Psoas muscle (tissue), 7 donors: ENCODE measurements at regions not wholly inside any gene's neighbourhood (a gene's known extent, or its start where the extent isn't known, plus 50 kb on each side); places are given as distances from the start of the nearest gene placed in this dataset.
"Not testable (repeated sequence)": the region's sequence is repeated elsewhere in the genome, so short reads cannot be mapped to it uniquely, and the experiment has no call there.

Experiments
- ATAC-seq, 4 donors: fragments of 200-7000 bp; cut with Tn5 transposase; one replicate each; pipeline ENCODE4 v1.9.1; 2020; ENCODE audit warnings: moderate library complexity in 3 of 4, mild to moderate bottlenecking in 2 of 4
- DNase-seq, 2 donors: peaks; one replicate each; pipeline ENCODE4 v3.0.0-alpha.2; 2020
- H3K27ac ChIP-seq: fragments of 200-600 bp; one replicate; pipeline ENCODE4 v1.8.0; 2022
- H3K27me3 ChIP-seq, 3 donors: fragments of 200-600 bp in 1 of 3; one replicate each; pipeline versions ENCODE4 v1.6.1 to v1.8.0; 2013 to 2022; ENCODE audit warnings: low read length in 2 of 3, mild to moderate bottlenecking in 2 of 3, moderate library complexity in 1 of 3; ENCODE audit not compliant: insufficient read depth in 3 of 3
- H3K36me3 ChIP-seq, 2 donors: fragments of 200-600 bp in 1 of 2; one replicate each; pipeline versions ENCODE4 v1.6.1 to v1.8.0; 2013 to 2022; ENCODE audit warnings: low read depth in 1 of 2, mild to moderate bottlenecking in 1 of 2, moderate library complexity in 1 of 2; ENCODE audit not compliant: insufficient read depth in 1 of 2
- H3K4me1 ChIP-seq: fragments of 200-600 bp; one replicate; pipeline ENCODE4 v1.8.0; 2022
- H3K4me3 ChIP-seq: fragments of 200-600 bp; one replicate; pipeline ENCODE4 v1.8.0; 2022; ENCODE audit warnings: mild to moderate bottlenecking
- H3K9me3 ChIP-seq: fragments of 200-600 bp; one replicate; pipeline ENCODE4 v1.8.0; 2022
- CTCF ChIP-seq: fragments of 200-600 bp; IDR thresholded peaks from one replicate; pipeline ENCODE4 v1.8.0; 2022; ENCODE audit warnings: antibody characterized with exemption
- WGBS, 3 donors: extraction: QIAGEN DNeasy Blood & Tissue Kit; methylation state at CpG; one replicate each; pipeline versions ENCODE4 v1.1.6 to v1.1.7; 2013; 5-methylcytosine and 5-hydroxymethylcytosine counted together
- intact Hi-C, 2 donors: fragments of 100-400 bp; cut with DNase I; formaldehyde crosslinking; loops; one replicate each; pipeline versions ENCODE4 v1.11.0 to v1.14.2; 2022
- donor health status: healthy with polysubstance abuse.
- donor health status: DM: no; HTN: no; CAD: no; lungs with moderate emphysema.
- donor health status: Bipolar disorder and iron deficiency.
- donor health status: healthy.
- donor health status: DM: yes; HTN: yes; CAD: no.
- donor health status: DM: no; HTN: no; CAD: no.
- donor health status: DM: yes; HTN: yes; CAD: no.

GRCh38 chr10:3654980-3655379, 130.0 kb downstream of the KLF6 start:
- H3K27me3 ChIP-seq, result no peaks in the 10 kb centered on the region
- H3K27ac ChIP-seq, result no peak overlapping the region
- no peak overlapping the region for H3K4me3 ChIP-seq
- H3K36me3 ChIP-seq, result no peaks in the 10 kb centered on the region
- WGBS, 3 donors, result 57 to 87% (median 63%) methylated on average over 1 of the region's 1 CpG
- TF ChIP-seq CTCF, result no peak
- DNase-seq, result no peak
- intact Hi-C loops, result no loop called here
- no peak for ATAC-seq
- no peaks in the 10 kb centered on the region for H3K9me3 ChIP-seq
- H3K4me1 ChIP-seq, result no peaks in the 10 kb centered on the region

DNA sequence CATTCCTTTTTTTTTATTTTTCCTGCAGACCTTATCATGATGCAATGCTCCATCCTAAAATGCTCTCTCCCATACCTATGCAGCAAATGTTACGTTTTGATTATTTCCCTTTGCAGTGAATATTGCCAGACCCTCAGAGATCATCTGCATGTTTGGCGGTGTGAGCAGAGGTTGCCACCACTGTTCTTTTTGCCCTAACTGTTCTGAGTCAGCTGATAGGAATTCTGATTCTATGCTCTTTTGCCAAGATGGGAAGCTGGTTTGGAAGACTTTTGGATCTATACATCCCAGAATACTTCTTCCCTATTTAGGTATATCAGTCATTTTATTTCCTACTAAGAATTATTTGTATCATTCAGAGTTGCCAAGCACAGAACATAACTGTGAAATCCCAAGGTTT, 130.5 kb downstream of the KLF6 start:
- H3K27me3 ChIP-seq, result no peaks in the 10 kb centered on the region
- H3K9me3 ChIP-seq, result no peaks in the 10 kb centered on the region
- no peak for TF ChIP-seq CTCF
- no peak overlapping the region for H3K27ac ChIP-seq
- no peak overlapping the region for H3K4me3 ChIP-seq
- ATAC-seq, result no peak
- no peaks in the 10 kb centered on the region for H3K4me1 ChIP-seq
- intact Hi-C loops, result no loop called here
- no peak for DNase-seq
- WGBS, 3 donors, result 67 to 81% (median 71%) methylated on average over 2 of the region's 2 CpGs
- H3K36me3 ChIP-seq, result no peaks in the 10 kb centered on the region

DNA sequence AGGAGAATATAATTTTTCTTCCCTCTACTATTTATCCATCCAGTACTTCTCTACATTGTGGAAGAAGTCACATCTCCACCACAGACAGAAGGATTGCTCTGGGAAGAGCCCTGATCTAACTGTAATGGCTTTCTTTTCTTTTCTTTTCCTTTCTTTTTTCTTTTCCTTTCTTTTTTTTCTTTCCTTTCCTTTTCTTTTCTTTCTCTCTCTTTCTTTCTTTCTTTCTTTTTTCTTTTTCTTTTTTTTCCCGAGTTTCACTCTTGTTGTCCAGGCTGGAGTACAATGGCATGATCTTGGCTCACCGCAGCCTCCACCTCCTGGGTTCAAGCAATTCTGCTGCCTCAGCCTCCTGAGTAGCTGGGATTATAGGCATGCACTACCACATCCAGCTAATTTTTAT, 131.7 kb downstream of the KLF6 start:
- DNase-seq, H3K36me3 ChIP-seq, H3K27me3 ChIP-seq, H3K9me3 ChIP-seq, H3K27ac ChIP-seq, intact Hi-C loops, ATAC-seq, H3K4me1 ChIP-seq: not testable (repeated sequence)
- H3K4me3 ChIP-seq, result peak overlapping the region; percentile 45
- 71 to 96% (median 82%) methylated on average over 2 of the region's 2 CpGs for WGBS, 3 donors

GRCh38 chr10:3652886-3653285, 132.1 kb downstream of the KLF6 start:
- peak overlapping the region; percentile 45 for H3K4me3 ChIP-seq
- no peak for TF ChIP-seq CTCF
- no peaks in the 10 kb centered on the region for H3K36me3 ChIP-seq
- WGBS, 3 donors, result 17 to 34% (median 19%) methylated on average over 13 of the region's 13 CpGs
- intact Hi-C loops, result no loop called here
- ATAC-seq, result peak in 3 of 4 donors; percentile 46 to 56 (median 53)
- H3K27ac ChIP-seq, result no peak overlapping the region
- DNase-seq, result no peak
- no peaks in the 10 kb centered on the region for H3K9me3 ChIP-seq
- no peaks in the 10 kb centered on the region for H3K4me1 ChIP-seq
- no peaks in the 10 kb centered on the region for H3K27me3 ChIP-seq

DNA sequence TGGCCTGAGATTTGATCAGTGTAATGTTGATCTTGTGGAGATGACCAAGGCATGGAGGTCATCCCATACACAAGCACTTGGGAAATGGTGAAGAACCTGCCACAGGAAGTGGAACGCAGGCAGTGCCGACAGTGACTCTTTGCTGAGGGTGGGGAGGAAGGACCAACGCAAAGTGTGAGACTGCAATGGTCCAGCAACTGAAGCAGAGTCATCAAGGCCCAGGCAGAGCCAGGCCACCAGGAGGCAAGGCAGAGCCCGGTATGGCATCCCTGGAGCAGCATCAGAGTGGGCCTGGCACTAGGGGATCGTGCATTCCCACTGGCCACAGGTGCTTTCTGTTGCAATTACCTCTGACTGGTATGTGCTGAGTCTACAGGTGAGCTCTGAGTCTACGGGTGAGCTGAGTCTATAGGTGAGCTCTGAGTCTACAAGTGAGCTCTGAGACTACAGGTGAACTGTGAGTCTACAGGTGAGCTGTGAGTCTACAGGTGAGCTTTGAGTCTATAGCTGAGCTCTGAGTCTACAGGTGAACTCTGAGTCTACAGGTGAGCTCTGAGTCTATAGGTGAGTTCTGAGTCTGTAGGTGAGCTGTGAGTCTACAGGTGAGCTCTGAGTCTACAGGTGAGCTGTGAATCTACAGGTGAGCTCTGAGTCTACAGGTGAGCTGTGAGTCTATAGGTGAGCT, 132.9 kb downstream of the KLF6 start:
- ATAC-seq (no peak), DNase-seq (no peak)
- Histone ChIP-seq H3K9me3 (no peaks in the 10 kb centered on the region), H3K27me3 (no peaks in the 10 kb centered on the region), H3K36me3 (no peaks in the 10 kb centered on the region), H3K4me1 (no peaks in the 10 kb centered on the region), H3K4me3 (no peak overlapping the region), H3K27ac (no peak overlapping the region)
- intact Hi-C loops, result no loop called here
- no peak for TF ChIP-seq CTCF
- WGBS, 3 donors, result 84 to 92% (median 88%) methylated on average over 6 of the region's 6 CpGs
